ENCODE measurements at regions not wholly inside any gene's neighbourhood (a gene's known extent, or its start where the extent isn't known, plus 50 kb on each side); places are given as distances from the start of the nearest gene placed in this dataset.

DNA sequence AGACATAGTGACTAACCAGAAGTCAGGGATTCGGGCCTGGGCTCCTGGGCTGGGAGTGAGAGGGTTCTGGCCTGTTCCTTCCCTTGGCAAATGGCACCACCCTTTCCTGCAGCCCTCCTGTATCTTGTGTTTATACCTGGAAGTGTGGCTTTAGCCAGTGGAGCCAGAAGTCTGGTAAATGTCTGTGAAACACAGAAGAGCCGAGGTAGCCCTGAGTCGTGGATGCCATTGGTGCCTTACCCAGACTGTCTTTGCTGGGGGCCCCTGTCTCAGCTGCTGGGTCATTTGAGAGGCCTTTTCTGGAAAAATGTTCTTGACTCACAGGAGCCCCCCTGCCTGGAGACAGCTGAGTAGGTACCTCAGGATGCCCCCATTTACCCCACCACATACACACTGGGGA is 95.7 kb upstream of the BASP1 start:
- TF ChIP-seq ZNF565 (CRISPR knock-in tag; conservative IDR thresholded peaks at IDR 0.05; ENCODE audit: low read depth) (no peak), ARNTL (CRISPR knock-in tag; IDR thresholded peaks at IDR 0.05; ENCODE audit: borderline replicate concordance, low read depth) (no peak), ZFP30 (CRISPR knock-in tag; IDR thresholded peaks at IDR 0.05) (no peak)
- TF ChIP-seq, protein P1, sequence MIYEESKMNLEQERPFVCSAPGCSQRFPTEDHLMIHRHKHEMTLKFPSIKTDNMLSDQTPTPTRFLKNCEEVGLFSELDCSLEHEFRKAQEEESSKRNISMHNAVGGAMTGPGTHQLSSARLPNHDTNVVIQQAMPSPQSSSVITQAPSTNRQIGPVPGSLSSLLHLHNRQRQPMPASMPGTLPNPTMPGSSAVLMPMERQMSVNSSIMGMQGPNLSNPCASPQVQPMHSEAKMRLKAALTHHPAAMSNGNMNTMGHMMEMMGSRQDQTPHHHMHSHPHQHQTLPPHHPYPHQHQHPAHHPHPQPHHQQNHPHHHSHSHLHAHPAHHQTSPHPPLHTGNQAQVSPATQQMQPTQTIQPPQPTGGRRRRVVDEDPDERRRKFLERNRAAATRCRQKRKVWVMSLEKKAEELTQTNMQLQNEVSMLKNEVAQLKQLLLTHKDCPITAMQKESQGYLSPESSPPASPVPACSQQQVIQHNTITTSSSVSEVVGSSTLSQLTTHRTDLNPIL (CRISPR knock-in tag; IDR thresholded peaks at IDR 0.05; ENCODE audit: low read depth) = no peak
